Heart left ventricle (tissue), 13 donors: ENCODE measurements at regions not wholly inside any gene's neighbourhood (a gene's known extent, or its start where the extent isn't known, plus 50 kb on each side); places are given as distances from the start of the nearest gene placed in this dataset.

Experiments used
- CTCF ChIP-seq, 12 donors: fragments of 200-600 bp; sonication (generic) in 4 of 12; IDR thresholded peaks; one replicate each; pipeline versions ENCODE4 v1.5.0 to v1.8.0; 2018 to 2022; ENCODE audit warnings: antibody characterized with exemption in 12 of 12, mild to moderate bottlenecking in 5 of 12
- POLR2A ChIP-seq, 2 donors: fragments of 450-650 bp; IDR thresholded peaks; one replicate each; pipeline ENCODE4 v1.6.1; 2017; ENCODE audit warnings: antibody characterized with exemption in 2 of 2, mild to moderate bottlenecking in 2 of 2, moderate library complexity in 2 of 2
- donor health status: ischemic (EF 13 %, LVEDD 7.1; RV severe dilation, severe dysfunction).
- donor health status: DM: no; HTN: yes; CAD: no.
- donor health status: DM: no; HTN: no; CAD: no.
- donor health status: ischemic (EF 25% LVEDD 6.9; RV normal size, moderate dysfunction).
- donor health status: ischemic (EF 25% LVEDD 5.7; RV mildly dilated, moderate dysfunction).
- donor health status: ischemic (EF 35%, LVEDD 5.7; RV mildly dilated, moderate dysfunction).
- donor health status: nonischemic (EF 11% LVEDD 7.7; RV severe dilation, severe dysfunction).
- donor health status: DM: yes; HTN: yes; CAD: no.
- donor health status: PGD.
- donor health status: ischemic (EF 29% LVEDD 5.4; RV normal size, mild dysfunction).
- donor health status: nonischemic (EF 23%, LVEDD 6.1; RV moderate dilation, normal function).

GRCh38 chr2:75788154-75788553 lies 77.4 kb upstream of the GCFC2 start:
- no peak for TF ChIP-seq CTCF (IDR thresholded peaks at IDR 0.05)
- no peak for TF ChIP-seq POLR2A (IDR thresholded peaks at IDR 0.05)
